Calu3 (cell line): ENCODE measurements at regions not wholly inside any gene's neighbourhood (a gene's known extent, or its start where the extent isn't known, plus 50 kb on each side); places are given as distances from the start of the nearest gene placed in this dataset.

Experiments
- BruUV-seq: library from RNA; stranded (reverse); fragments of 400-500 nt; replicated peaks from 2 replicates; lab custom pipeline; 2021; lab: Mats Ljungman, UMichigan
- CTCF ChIA-PET: fragments of 300-600 bp; sonication (Branson Sonifier 250); formaldehyde crosslinking; loops from one replicate; lab custom pipeline; 2022; ENCODE audit warnings: antibody characterized with exemption; lab: Charles Lee
- DNase-seq: peaks from one replicate; pipeline ENCODE4 v3.0.0; 2022
- H3K27ac Mint-ChIP-seq: one replicate; pipeline ENCODE4 v1.8.0; 2022; ENCODE audit warnings: mixed read lengths; ENCODE audit not compliant: unreplicated experiment
- H3K27me3 Mint-ChIP-seq: one replicate; pipeline ENCODE4 v1.8.0; 2022; ENCODE audit warnings: mixed read lengths; ENCODE audit not compliant: unreplicated experiment
- H3K36me3 Mint-ChIP-seq: one replicate; pipeline ENCODE4 v1.8.0; 2022; ENCODE audit warnings: mild to moderate bottlenecking, moderate library complexity, mixed read lengths; ENCODE audit not compliant: insufficient read depth, unreplicated experiment
- H3K4me1 Mint-ChIP-seq: one replicate; pipeline ENCODE4 v1.8.0; 2022; ENCODE audit warnings: mild to moderate bottlenecking, low read depth, mixed read lengths; ENCODE audit not compliant: unreplicated experiment
- H3K4me3 Mint-ChIP-seq: one replicate; pipeline ENCODE4 v1.8.0; 2022; ENCODE audit warnings: mild to moderate bottlenecking, low read depth, moderate library complexity, mixed read lengths; ENCODE audit not compliant: unreplicated experiment
- H3K9me3 Mint-ChIP-seq: one replicate; pipeline ENCODE4 v1.8.0; 2022; ENCODE audit warnings: low read depth, mixed read lengths; ENCODE audit not compliant: unreplicated experiment
- CTCF ChIP-seq: fragments of 200-600 bp; IDR thresholded peaks from one replicate; pipeline ENCODE4 v1.8.0; 2022; ENCODE audit warnings: antibody characterized with exemption; ENCODE audit not compliant: unreplicated experiment
- intact Hi-C: fragments of 100-400 bp; cut with micrococcal nuclease; formaldehyde crosslinking; loops from one replicate; pipeline ENCODE4 v1.10.0; 2022; ENCODE audit not compliant: unreplicated experiment

GRCh38 chr3:3708769-3709115 lies 90.5 kb upstream of the LRRN1 start:
- peaks cover 2% of the 10 kb centered on the region for H3K9me3 Mint-ChIP-seq
- TF ChIP-seq CTCF, result no peak
- no peak for DNase-seq
- no peak overlapping the region for H3K27ac Mint-ChIP-seq
- H3K36me3 Mint-ChIP-seq, result no peaks in the 10 kb centered on the region
- BruUV-seq, result no TSS peak
- intact Hi-C loops, result loop anchor here (5.0 to 10.0 kb wide), 4 partner anchors 41 to 566 kb away; partner anchors contain the start of gene LRRN1
- peak overlapping the region; percentile 8 for H3K4me3 Mint-ChIP-seq
- H3K27me3 Mint-ChIP-seq, result no peaks in the 10 kb centered on the region
- CTCF ChIA-PET, result interaction anchor here (1.2 kb wide), 1 partner anchor 21 kb away, joined by 3 read pairs; no protein-coding TSS in a partner anchor
- peaks cover 25% of the 10 kb centered on the region for H3K4me1 Mint-ChIP-seq

- DNase-seq, result peak; percentile 46
- peaks cover 25% of the 10 kb centered on the region for H3K4me1 Mint-ChIP-seq
- no peaks in the 10 kb centered on the region for H3K36me3 Mint-ChIP-seq
- H3K27ac Mint-ChIP-seq, result no peak overlapping the region
- CTCF ChIA-PET, result no interaction called here
- H3K27me3 Mint-ChIP-seq, result no peaks in the 10 kb centered on the region
- TF ChIP-seq CTCF, result no peak
- peaks cover 2% of the 10 kb centered on the region for H3K9me3 Mint-ChIP-seq
- BruUV-seq, result no TSS peak
- intact Hi-C loops, result loop anchor here (5.0 to 10.0 kb wide), 4 partner anchors 41 to 567 kb away; partner anchors contain the start of gene LRRN1
- H3K4me3 Mint-ChIP-seq, result peak overlapping the region; percentile 35
Measured at GRCh38 chr3:3707858-3708768, 91.1 kb upstream of the LRRN1 start.

GRCh38 chr3:3705090-3705775 lies 94.0 kb upstream of the LRRN1 start:
- no peak overlapping the region for H3K4me3 Mint-ChIP-seq

More at GRCh38 chr3:3705090-3705775, 94.0 kb upstream of the LRRN1 start:
- H3K27me3 Mint-ChIP-seq, result no peaks in the 10 kb centered on the region
- no peaks in the 10 kb centered on the region for H3K36me3 Mint-ChIP-seq
- no TSS peak for BruUV-seq
- CTCF ChIA-PET, result no interaction called here
- H3K4me1 Mint-ChIP-seq, result peaks cover 37% of the 10 kb centered on the region
- no peak overlapping the region for H3K27ac Mint-ChIP-seq
- intact Hi-C loops, result loop anchor here (5.0 to 10.0 kb wide), 4 partner anchors 38 to 570 kb away; partner anchors contain the start of gene LRRN1
- no peak for DNase-seq
- TF ChIP-seq CTCF, result no peak
- H3K9me3 Mint-ChIP-seq, result no peaks in the 10 kb centered on the region
